ENCODE measurements at regions not wholly inside any gene's neighbourhood (a gene's known extent, or its start where the extent isn't known, plus 50 kb on each side); places are given as distances from the start of the nearest gene placed in this dataset.
A peak's percentile ranks its signal among the peaks of the same experiment; 100 is the strongest.
"Not testable (repeated sequence)": the region's sequence is repeated elsewhere in the genome, so short reads cannot be mapped to it uniquely, and the experiment has no call there.

DNA sequence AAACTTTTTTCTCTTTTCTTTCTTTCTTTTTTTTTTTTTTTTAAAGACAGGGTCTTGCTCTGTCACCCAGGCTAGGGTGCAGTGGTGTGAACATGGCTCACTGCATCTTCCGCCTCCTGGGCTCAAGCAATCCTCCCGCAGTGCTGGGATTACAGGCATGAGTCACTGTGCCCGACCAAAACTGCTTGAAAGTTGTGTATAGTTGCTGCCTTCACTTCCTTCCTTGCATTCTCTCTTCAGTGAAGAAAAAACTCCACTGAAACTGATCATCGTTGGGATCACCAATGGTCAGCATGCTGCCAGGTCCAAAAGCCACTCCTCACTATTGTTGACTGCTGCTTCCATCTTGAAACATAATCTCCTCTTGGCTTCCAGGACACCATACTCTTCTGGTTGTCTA, 66.6 kb upstream of the CTNNA1 start:
- Histone ChIP-seq H3K36me3 (ENCODE audit: insufficient read depth, low read length) (no peaks in the 10 kb centered on the region), H3K27me3 (ENCODE audit: insufficient read depth, low read length) (no peaks in the 10 kb centered on the region), H3K79me2 (ENCODE audit: control insufficient read depth, insufficient read depth, low read length, unreplicated experiment) (no peaks in the 10 kb centered on the region), H3K4me3 (ENCODE audit: low read depth, low read length) (no peak overlapping the region), H3K4me1 (ENCODE audit: control insufficient read depth, insufficient read depth, low read length, unreplicated experiment) (no peaks in the 10 kb centered on the region), H3K27ac (ENCODE audit: low read depth, low read length) (no peak overlapping the region), H2AFZ (ENCODE audit: low read length, unreplicated experiment) (no peak overlapping the region)

DNA sequence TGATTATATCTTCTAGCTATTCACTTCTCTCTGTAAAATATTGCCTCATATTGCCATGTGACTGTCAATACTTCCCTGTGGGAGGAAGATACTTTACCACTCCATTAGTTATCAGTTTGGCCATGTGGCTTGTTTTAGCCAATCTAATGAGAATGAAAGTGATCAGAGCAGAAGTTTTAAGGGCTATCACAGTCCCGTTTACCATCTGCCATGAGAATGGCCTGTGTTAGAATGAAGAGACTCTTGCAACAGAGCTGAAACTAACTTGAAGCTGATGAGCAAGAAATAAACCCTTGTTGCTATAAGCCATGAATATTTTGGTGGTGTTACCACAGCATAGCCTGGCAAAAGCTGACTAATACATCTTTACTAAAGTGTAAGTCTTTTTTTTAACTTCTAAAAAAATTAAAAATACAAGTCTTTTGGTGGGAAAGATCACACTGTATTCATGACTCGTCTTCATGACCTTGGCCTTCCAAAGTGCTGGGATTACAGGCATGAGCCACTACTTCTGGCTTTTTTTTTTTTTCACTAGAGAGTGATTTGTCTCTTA, 68.0 kb upstream of the CTNNA1 start:
- Histone ChIP-seq H3K27me3 (ENCODE audit: insufficient read depth, low read length) (no peaks in the 10 kb centered on the region), H3K27ac (ENCODE audit: low read depth, low read length) (peak overlapping the region; percentile 44; the same call in 1 of the 2 replicates), H3K79me2 (ENCODE audit: control insufficient read depth, insufficient read depth, low read length, unreplicated experiment) (no peaks in the 10 kb centered on the region), H3K36me3 (ENCODE audit: insufficient read depth, low read length) (no peaks in the 10 kb centered on the region), H3K4me1 (ENCODE audit: control insufficient read depth, insufficient read depth, low read length, unreplicated experiment) (no peaks in the 10 kb centered on the region), H3K4me3 (ENCODE audit: low read depth, low read length) (no peak overlapping the region), H2AFZ (ENCODE audit: low read length, unreplicated experiment) (no peak overlapping the region)

DNA sequence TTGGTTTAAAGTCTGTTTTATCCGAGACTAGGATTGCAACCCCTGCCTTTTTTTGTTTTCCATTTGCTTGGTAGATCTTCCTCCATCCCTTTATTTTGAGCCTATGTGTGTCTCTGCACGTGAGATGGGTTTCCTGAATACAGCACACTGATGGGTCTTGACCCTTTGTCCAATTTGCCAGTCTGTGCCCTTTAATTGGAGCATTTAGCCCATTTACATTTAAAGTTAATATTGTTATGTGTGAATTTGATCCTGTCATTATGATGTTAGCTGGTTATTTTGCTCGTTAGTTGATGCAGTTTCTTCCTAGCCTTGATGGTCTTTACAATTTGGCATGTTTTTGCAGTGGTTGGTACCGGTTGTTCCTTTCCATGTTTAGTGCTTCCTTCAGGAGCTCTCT, 70.8 kb upstream of the CTNNA1 start:
- H3K27me3 ChIP-seq (ENCODE audit: insufficient read depth, low read length); H2AFZ ChIP-seq (ENCODE audit: low read length, unreplicated experiment): not testable (repeated sequence)

DNA sequence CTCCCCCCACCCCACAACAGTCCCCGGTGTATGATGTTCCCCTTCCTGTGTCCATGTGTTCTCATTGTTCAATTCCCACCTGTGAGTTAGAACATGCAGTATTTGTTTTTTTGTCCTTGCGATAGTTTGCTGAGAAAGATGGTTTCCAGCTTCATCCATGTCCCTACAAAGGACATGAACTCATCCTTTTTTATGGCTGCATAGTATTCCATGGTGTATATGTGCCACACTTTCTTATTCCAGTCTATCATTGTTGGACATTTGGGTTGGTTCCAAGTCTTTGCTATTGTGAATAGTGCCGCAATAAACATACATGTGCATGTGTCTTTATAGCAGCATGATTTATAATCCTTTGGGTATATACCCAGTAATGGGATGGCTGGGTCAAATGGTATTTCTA, 74.4 kb upstream of the CTNNA1 start:
- H3K27me3 ChIP-seq (ENCODE audit: insufficient read depth, low read length) = peaks cover 12% of the 10 kb centered on the region
- H3K27ac ChIP-seq (ENCODE audit: low read depth, low read length); H3K79me2 ChIP-seq (ENCODE audit: control insufficient read depth, insufficient read depth, low read length, unreplicated experiment); H3K4me1 ChIP-seq (ENCODE audit: control insufficient read depth, insufficient read depth, low read length, unreplicated experiment); H3K4me3 ChIP-seq (ENCODE audit: low read depth, low read length); H2AFZ ChIP-seq (ENCODE audit: low read length, unreplicated experiment); H3K36me3 ChIP-seq (ENCODE audit: insufficient read depth, low read length): not testable (repeated sequence)

More for the DNA sequence above, 70.8 kb upstream of the CTNNA1 start:
- H3K27ac ChIP-seq (ENCODE audit: low read depth, low read length); H3K36me3 ChIP-seq (ENCODE audit: insufficient read depth, low read length); H3K4me3 ChIP-seq (ENCODE audit: low read depth, low read length); H3K79me2 ChIP-seq (ENCODE audit: control insufficient read depth, insufficient read depth, low read length, unreplicated experiment); H3K4me1 ChIP-seq (ENCODE audit: control insufficient read depth, insufficient read depth, low read length, unreplicated experiment): not testable (repeated sequence)

DNA sequence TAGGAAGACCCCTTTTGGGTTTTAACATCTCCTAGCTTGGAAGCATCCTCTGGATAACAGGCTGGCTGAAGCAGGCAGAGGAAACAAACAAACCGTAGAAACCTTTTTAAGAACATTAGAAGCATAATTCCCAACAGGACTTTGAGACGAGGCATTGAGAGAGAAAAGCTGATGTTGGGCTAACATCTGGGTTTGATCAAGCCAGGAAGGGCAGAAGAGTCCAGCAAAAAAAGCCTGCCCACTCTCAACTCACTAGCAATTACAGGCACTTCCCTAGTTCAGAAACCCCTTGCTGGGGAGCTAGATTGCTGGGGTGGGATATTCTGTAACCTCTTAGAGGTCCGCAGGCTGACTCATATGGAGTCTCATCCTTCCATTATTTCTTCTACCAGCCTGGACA, 75.4 kb upstream of the CTNNA1 start:
- Histone ChIP-seq H3K36me3 (ENCODE audit: insufficient read depth, low read length) (no peaks in the 10 kb centered on the region), H3K79me2 (ENCODE audit: control insufficient read depth, insufficient read depth, low read length, unreplicated experiment) (no peaks in the 10 kb centered on the region), H3K4me3 (ENCODE audit: low read depth, low read length) (no peak overlapping the region), H3K27ac (ENCODE audit: low read depth, low read length) (no peak overlapping the region), H3K27me3 (ENCODE audit: insufficient read depth, low read length) (peaks cover 12% of the 10 kb centered on the region), H3K4me1 (ENCODE audit: control insufficient read depth, insufficient read depth, low read length, unreplicated experiment) (no peaks in the 10 kb centered on the region), H2AFZ (ENCODE audit: low read length, unreplicated experiment) (no peak overlapping the region)

DNA sequence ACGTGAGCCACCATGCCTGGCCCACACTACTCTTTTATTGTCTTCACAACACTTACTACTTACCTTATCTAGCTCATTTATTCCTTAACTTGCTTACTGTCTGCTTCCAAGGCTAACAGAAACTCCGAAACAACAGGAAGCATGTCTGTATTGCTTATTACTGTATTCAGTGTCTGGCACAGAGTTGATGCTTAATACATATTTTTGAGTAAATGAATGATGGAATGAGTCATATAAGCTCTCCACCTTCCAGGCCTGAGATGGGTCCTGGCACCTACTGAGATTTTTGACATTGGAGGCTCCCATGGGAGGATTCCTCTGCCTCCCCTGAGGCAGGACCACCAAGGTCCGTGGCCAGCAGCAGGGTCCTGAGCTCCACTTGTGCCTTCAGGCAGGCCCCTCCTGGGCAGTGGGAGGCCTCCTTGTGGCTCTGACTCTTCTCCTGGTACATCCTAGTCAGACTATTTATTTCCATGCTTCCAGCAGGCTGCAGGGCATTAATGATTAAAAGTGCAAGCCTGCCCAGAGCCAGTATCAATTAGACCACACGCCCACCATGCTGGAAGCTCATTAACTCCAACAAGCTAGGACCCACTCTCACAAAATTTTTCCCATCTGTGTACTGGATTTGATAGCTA, 76.5 kb upstream of the CTNNA1 start:
- Histone ChIP-seq H3K36me3 (ENCODE audit: insufficient read depth, low read length) (no peaks in the 10 kb centered on the region), H3K27ac (ENCODE audit: low read depth, low read length) (no peak overlapping the region), H3K79me2 (ENCODE audit: control insufficient read depth, insufficient read depth, low read length, unreplicated experiment) (no peaks in the 10 kb centered on the region), H3K27me3 (ENCODE audit: insufficient read depth, low read length) (peaks cover 12% of the 10 kb centered on the region), H3K4me3 (ENCODE audit: low read depth, low read length) (no peak overlapping the region), H2AFZ (ENCODE audit: low read length, unreplicated experiment) (no peak overlapping the region), H3K4me1 (ENCODE audit: control insufficient read depth, insufficient read depth, low read length, unreplicated experiment) (no peaks in the 10 kb centered on the region)

DNA sequence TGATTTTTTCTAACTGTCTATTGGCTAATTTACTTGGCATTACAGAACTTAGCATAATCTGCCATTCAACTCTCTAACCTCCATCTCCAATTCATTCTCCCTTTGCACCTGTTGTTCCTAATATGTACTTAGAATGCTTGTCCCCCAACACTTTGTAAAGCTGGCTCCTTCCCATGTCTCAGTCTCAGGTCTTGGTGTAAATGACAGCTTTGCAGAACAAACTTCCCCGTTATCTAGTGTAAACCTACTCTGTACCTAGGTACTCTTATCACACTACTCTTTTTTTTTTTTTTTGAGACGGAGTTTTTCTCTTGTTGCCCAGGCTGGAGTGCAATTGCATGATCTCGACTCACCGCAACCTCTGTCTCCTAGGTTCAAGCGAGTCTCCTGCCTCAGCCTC, 77.2 kb upstream of the CTNNA1 start:
- Histone ChIP-seq H2AFZ (ENCODE audit: low read length, unreplicated experiment) (no peak overlapping the region), H3K27me3 (ENCODE audit: insufficient read depth, low read length) (peaks cover 12% of the 10 kb centered on the region), H3K27ac (ENCODE audit: low read depth, low read length) (no peak overlapping the region), H3K4me1 (ENCODE audit: control insufficient read depth, insufficient read depth, low read length, unreplicated experiment) (no peaks in the 10 kb centered on the region), H3K4me3 (ENCODE audit: low read depth, low read length) (no peak overlapping the region), H3K79me2 (ENCODE audit: control insufficient read depth, insufficient read depth, low read length, unreplicated experiment) (no peaks in the 10 kb centered on the region), H3K36me3 (ENCODE audit: insufficient read depth, low read length) (no peaks in the 10 kb centered on the region)

DNA sequence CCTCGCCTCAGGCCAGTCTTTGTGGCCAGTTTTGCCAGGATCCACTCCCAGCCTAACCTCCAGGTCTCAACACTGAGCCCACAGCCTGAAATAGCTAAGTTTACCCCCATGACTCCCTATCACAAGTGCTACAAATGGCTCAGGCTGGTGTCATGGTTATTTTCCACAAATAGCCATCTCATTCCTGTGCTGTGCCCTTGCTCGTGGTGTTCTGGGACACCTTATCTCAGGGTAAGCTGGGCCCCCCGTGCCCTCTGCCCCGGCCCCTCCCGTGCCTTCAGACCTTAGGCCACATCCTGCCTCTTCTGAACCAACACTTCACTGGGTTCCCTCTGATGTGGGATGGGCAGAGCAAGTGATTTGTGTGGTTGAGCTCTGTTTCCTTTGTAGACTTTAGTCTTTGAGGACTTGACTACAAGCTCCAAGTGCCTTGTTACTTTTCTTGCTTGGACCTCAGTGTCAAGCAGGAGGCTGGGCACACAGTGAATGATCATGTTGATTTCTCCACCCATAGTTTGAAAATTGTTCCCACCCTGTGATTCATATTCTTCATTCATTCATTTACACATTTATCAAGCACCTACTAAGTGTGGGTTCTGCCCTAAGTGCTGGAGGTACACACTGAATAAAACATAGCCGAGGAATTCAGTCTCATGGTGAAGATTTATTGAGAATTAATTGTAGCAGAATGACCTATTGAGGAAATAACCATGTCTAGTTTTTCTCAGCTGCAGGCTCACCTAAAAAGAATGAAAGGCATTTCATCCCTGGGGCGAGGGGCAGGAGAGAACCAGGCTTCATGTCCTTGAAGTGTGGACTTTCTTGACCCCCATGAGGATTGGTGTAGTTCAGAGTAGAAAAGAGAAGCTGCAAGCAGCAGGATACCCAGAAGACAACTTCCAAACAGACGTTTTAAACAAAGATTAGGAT, 84.5 kb upstream of the CTNNA1 start:
- H3K4me3 ChIP-seq (ENCODE audit: low read depth, low read length) = no peak overlapping the region
- no peak overlapping the region for H3K27ac ChIP-seq (ENCODE audit: low read depth, low read length)
- H3K79me2 ChIP-seq (ENCODE audit: control insufficient read depth, insufficient read depth, low read length, unreplicated experiment) = no peaks in the 10 kb centered on the region
- H3K4me1 ChIP-seq (ENCODE audit: control insufficient read depth, insufficient read depth, low read length, unreplicated experiment) = no peaks in the 10 kb centered on the region
- H3K36me3 ChIP-seq (ENCODE audit: insufficient read depth, low read length) = no peaks in the 10 kb centered on the region
- H2AFZ ChIP-seq (ENCODE audit: low read length, unreplicated experiment) = no peak overlapping the region
- no peaks in the 10 kb centered on the region for H3K27me3 ChIP-seq (ENCODE audit: insufficient read depth, low read length)

DNA sequence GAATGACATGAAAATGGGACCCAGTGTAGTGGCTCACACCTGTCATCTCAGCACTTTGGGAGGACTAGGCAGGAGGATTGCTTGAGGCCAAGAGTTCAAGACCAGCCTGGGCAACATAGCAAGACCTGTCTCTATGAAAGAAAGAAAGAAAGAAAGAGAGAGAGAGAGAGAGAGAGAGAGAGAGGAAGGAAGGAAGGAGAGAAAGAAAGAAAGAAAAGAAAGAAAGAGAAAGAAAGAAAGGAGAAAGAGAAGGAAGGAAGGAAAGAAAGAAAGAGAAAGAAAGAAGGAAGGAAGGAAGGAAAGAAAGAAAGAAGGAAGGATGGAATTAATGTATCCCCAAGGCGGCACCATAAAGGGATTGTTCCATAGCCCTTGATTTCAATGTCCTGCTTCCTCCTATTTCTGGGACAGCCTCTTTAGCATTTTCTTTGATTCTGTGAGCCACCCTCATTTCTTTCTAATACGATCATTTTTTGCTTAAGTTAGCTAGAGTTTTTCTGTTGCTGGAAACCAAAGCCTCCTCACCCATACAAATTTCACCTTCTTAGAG, 85.4 kb upstream of the CTNNA1 start:
- H3K36me3 ChIP-seq (ENCODE audit: insufficient read depth, low read length); H3K27ac ChIP-seq (ENCODE audit: low read depth, low read length); H3K79me2 ChIP-seq (ENCODE audit: control insufficient read depth, insufficient read depth, low read length, unreplicated experiment); H3K4me3 ChIP-seq (ENCODE audit: low read depth, low read length); H3K27me3 ChIP-seq (ENCODE audit: insufficient read depth, low read length); H2AFZ ChIP-seq (ENCODE audit: low read length, unreplicated experiment); H3K4me1 ChIP-seq (ENCODE audit: control insufficient read depth, insufficient read depth, low read length, unreplicated experiment): not testable (repeated sequence)

DNA sequence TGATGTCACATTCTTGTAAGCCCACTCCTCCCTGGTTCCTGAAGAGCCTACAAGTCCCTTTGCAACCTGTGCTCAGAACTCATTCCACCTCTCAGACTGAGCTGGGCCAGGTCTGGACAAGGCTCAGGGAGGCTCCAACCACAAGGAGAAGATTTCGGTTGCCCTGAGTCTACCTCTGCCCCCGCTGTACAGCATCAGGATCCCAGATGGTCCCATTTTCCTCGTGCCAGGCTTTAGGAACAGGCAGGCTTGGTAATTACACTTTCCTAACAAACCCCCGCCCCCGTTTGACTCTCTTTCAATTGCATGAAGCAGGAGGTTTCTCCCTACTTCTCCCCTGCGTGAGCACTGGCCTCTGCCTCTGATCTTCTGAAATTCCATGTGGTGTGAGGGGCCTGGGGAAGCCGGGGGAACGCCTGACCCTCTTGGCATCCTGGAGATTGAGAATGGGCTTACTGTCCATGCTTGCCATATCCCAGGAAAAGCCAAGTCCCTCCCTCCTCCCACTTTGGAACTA, 86.9 kb upstream of the CTNNA1 start:
- Histone ChIP-seq H3K27ac (ENCODE audit: low read depth, low read length) (no peak overlapping the region), H2AFZ (ENCODE audit: low read length, unreplicated experiment) (no peak overlapping the region), H3K4me1 (ENCODE audit: control insufficient read depth, insufficient read depth, low read length, unreplicated experiment) (no peaks in the 10 kb centered on the region), H3K4me3 (ENCODE audit: low read depth, low read length) (no peak overlapping the region), H3K27me3 (ENCODE audit: insufficient read depth, low read length) (no peaks in the 10 kb centered on the region), H3K36me3 (ENCODE audit: insufficient read depth, low read length) (no peaks in the 10 kb centered on the region), H3K79me2 (ENCODE audit: control insufficient read depth, insufficient read depth, low read length, unreplicated experiment) (no peaks in the 10 kb centered on the region)

All from ACC112 (cell line).